ENCODE measurements at regions not wholly inside any gene's neighbourhood (a gene's known extent, or its start where the extent isn't known, plus 50 kb on each side); places are given as distances from the start of the nearest gene placed in this dataset.

DNA sequence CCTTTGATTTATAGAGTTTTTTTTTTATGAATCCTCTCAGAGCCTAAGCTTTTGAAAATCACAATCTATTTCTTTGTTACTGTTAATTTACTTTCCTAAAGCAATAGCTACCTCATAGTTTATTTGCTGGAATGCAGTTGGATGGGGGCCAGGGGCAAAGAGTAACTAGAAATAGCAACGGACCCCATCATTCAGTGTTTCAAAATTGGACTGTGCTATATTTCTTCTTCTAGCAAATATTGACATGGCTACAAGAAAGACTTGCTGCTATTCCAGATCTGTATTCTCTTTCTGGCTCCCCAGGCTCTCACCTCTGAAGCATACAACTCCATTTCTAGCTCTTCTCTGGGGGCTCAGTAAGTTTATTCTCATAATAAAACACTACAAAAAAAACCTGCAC, 661.6 kb upstream of the NRG3 start:
- TF ChIP-seq SIN3A (IDR thresholded peaks at IDR 0.05; ENCODE audit: borderline replicate concordance, insufficient read depth, low read length) (no peak), POLR2AphosphoS5 (IDR thresholded peaks at IDR 0.05; ENCODE audit: low read depth, low read length) (no peak), REST (IDR thresholded peaks at IDR 0.05; ENCODE audit: insufficient read depth in 1 of 2, low read depth in 2 of 2, low read length in 2 of 2) (no peak), TAF1 (IDR thresholded peaks at IDR 0.05; ENCODE audit: borderline replicate concordance, insufficient read depth, low read length) (no peak), FOXP2 (optimal IDR thresholded peaks at IDR 0.05; ENCODE audit: borderline replicate concordance, extremely low read depth, extremely low read length, insufficient read depth) (no peak)

DNA sequence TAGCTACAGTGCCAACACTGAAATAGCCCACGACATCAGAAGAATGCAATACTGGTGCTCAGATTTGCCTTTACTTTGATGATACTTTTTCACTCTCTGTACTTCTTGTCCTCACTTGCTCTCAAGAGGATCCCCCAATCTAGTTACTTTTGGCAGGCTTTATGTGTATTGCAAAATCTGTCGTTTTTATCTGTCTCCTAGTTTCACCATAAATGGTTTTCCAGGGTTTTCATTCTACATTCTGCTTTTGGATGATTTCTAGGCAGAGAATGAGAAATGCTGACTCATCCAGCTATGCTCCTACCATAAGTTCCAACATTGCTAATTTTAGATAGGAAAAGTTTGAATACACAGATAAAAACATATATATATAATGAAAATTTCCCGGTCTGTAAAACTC, 659.5 kb upstream of the NRG3 start:
- no peak for TF ChIP-seq REST (IDR thresholded peaks at IDR 0.05; ENCODE audit: insufficient read depth in 1 of 2, low read depth in 2 of 2, low read length in 2 of 2)
- no peak for TF ChIP-seq FOXP2 (optimal IDR thresholded peaks at IDR 0.05; ENCODE audit: borderline replicate concordance, extremely low read depth, extremely low read length, insufficient read depth)
- TF ChIP-seq SIN3A (IDR thresholded peaks at IDR 0.05; ENCODE audit: borderline replicate concordance, insufficient read depth, low read length): no peak
- no peak for TF ChIP-seq POLR2AphosphoS5 (IDR thresholded peaks at IDR 0.05; ENCODE audit: low read depth, low read length)
- TF ChIP-seq TAF1 (IDR thresholded peaks at IDR 0.05; ENCODE audit: borderline replicate concordance, insufficient read depth, low read length): no peak

DNA sequence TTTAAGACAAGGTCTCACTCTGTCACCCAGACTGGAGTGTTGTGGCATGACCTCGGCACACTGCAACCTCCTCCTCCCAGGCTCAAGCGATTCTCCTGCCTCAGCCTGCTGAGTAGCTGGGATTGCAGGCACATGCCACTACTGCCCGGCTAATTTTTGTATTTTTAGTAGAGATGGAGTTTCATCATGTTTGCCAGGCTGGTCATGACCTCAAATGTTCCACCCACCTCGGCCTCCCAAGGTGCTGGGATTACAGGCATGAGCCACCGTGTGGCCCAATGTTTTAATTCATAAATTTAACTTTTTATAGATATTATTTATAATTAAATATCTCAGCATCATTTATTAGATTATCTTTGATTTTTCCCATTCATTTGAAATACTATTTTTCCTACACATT, 658.0 kb upstream of the NRG3 start:
- no peak for TF ChIP-seq REST (IDR thresholded peaks at IDR 0.05; ENCODE audit: insufficient read depth in 1 of 2, low read depth in 2 of 2, low read length in 2 of 2)
- TF ChIP-seq FOXP2 (optimal IDR thresholded peaks at IDR 0.05; ENCODE audit: borderline replicate concordance, extremely low read depth, extremely low read length, insufficient read depth): no peak
- TF ChIP-seq TAF1 (IDR thresholded peaks at IDR 0.05; ENCODE audit: borderline replicate concordance, insufficient read depth, low read length): no peak
- no peak for TF ChIP-seq SIN3A (IDR thresholded peaks at IDR 0.05; ENCODE audit: borderline replicate concordance, insufficient read depth, low read length)
- no peak for TF ChIP-seq POLR2AphosphoS5 (IDR thresholded peaks at IDR 0.05; ENCODE audit: low read depth, low read length)

DNA sequence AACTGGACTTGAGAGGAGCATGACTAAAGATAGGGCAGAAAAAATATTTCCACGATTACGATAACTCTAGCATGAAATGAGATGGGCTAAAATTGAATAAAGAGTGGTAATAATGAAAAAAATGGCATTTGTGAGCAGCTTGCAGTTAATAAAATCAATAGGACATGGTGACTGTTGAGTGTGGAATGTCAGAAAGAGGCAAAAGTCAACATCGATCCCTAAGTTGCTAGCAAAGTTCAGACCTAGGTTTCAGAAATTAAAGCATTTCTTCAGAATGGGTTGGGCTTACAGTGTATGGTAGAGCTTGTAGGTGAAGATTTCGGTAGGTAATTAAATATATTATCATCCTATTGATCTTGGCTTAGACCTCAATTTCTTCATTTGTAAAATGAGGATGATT, 656.7 kb upstream of the NRG3 start:
- TF ChIP-seq SIN3A (IDR thresholded peaks at IDR 0.05; ENCODE audit: borderline replicate concordance, insufficient read depth, low read length) (no peak), TAF1 (IDR thresholded peaks at IDR 0.05; ENCODE audit: borderline replicate concordance, insufficient read depth, low read length) (no peak), REST (IDR thresholded peaks at IDR 0.05; ENCODE audit: insufficient read depth in 1 of 2, low read depth in 2 of 2, low read length in 2 of 2) (no peak), FOXP2 (optimal IDR thresholded peaks at IDR 0.05; ENCODE audit: borderline replicate concordance, extremely low read depth, extremely low read length, insufficient read depth) (no peak), POLR2AphosphoS5 (IDR thresholded peaks at IDR 0.05; ENCODE audit: low read depth, low read length) (no peak)

- no peak for TF ChIP-seq POLR2AphosphoS5 (IDR thresholded peaks at IDR 0.05; ENCODE audit: low read depth, low read length)
- TF ChIP-seq TAF1 (IDR thresholded peaks at IDR 0.05; ENCODE audit: borderline replicate concordance, insufficient read depth, low read length): no peak
Observed at GRCh38 chr10:81219758-81220157, 655.2 kb upstream of the NRG3 start.

Data from PFSK-1 (cell line).